ENCODE measurements at regions not wholly inside any gene's neighbourhood (a gene's known extent, or its start where the extent isn't known, plus 50 kb on each side); places are given as distances from the start of the nearest gene placed in this dataset.
"Not testable (repeated sequence)": the region's sequence is repeated elsewhere in the genome, so short reads cannot be mapped to it uniquely, and the experiment has no call there.

GRCh38 chr7:156046031-156046560 lies 233.8 kb upstream of the SHH start:
- Histone ChIP-seq H3K9me3 (ENCODE audit: control insufficient read depth, low read length) (peaks cover 8% of the 10 kb centered on the region), H3K36me3 (ENCODE audit: control insufficient read depth, insufficient read depth, low read length, severe bottlenecking) (no peaks in the 10 kb centered on the region), H3K4me1 (ENCODE audit: control insufficient read depth, insufficient read depth, low read length) (no peaks in the 10 kb centered on the region), H3K4me3 (ENCODE audit: low read length) (no peak overlapping the region), H3K9ac (ENCODE audit: low read length) (no peak overlapping the region), H3K27me3 (replicated peaks; ENCODE audit: control insufficient read depth, insufficient read depth, low read length) (no peaks in the 10 kb centered on the region)
- no peak for DNase-seq (ENCODE audit: low read depth)

GRCh38 chr7:156043416-156044178 lies 231.3 kb upstream of the SHH start:
- no peak for DNase-seq (ENCODE audit: low read depth)
- Histone ChIP-seq H3K4me1 (ENCODE audit: control insufficient read depth, insufficient read depth, low read length) (no peaks in the 10 kb centered on the region), H3K36me3 (ENCODE audit: control insufficient read depth, insufficient read depth, low read length, severe bottlenecking) (no peaks in the 10 kb centered on the region), H3K27me3 (replicated peaks; ENCODE audit: control insufficient read depth, insufficient read depth, low read length) (no peaks in the 10 kb centered on the region), H3K4me3 (ENCODE audit: low read length) (no peak overlapping the region), H3K9me3 (ENCODE audit: control insufficient read depth, low read length) (peaks cover 8% of the 10 kb centered on the region), H3K9ac (ENCODE audit: low read length) (no peak overlapping the region)

- Histone ChIP-seq H3K4me3 (ENCODE audit: low read length) (no peak overlapping the region), H3K27me3 (replicated peaks; ENCODE audit: control insufficient read depth, insufficient read depth, low read length) (peaks cover 4% of the 10 kb centered on the region), H3K9me3 (ENCODE audit: control insufficient read depth, low read length) (no peaks in the 10 kb centered on the region), H3K4me1 (ENCODE audit: control insufficient read depth, insufficient read depth, low read length) (no peaks in the 10 kb centered on the region), H3K36me3 (ENCODE audit: control insufficient read depth, insufficient read depth, low read length, severe bottlenecking) (no peaks in the 10 kb centered on the region), H3K9ac (ENCODE audit: low read length) (no peak overlapping the region)
- no peak for DNase-seq (ENCODE audit: low read depth)
Measured at GRCh38 chr7:156041398-156041797, 229.1 kb upstream of the SHH start.

GRCh38 chr7:156039971-156040677 lies 227.9 kb upstream of the SHH start:
- no peak overlapping the region for H3K9ac ChIP-seq (ENCODE audit: low read length)

GRCh38 chr7:156039194-156039593 lies 226.9 kb upstream of the SHH start:
- H3K9ac ChIP-seq (ENCODE audit: low read length): no peak overlapping the region
- H3K4me1 ChIP-seq (ENCODE audit: control insufficient read depth, insufficient read depth, low read length): no peaks in the 10 kb centered on the region
- DNase-seq (ENCODE audit: low read depth): no peak

More at GRCh38 chr7:156039971-156040677, 227.9 kb upstream of the SHH start:
- H3K9me3 ChIP-seq (ENCODE audit: control insufficient read depth, low read length): no peaks in the 10 kb centered on the region
- H3K36me3 ChIP-seq (ENCODE audit: control insufficient read depth, insufficient read depth, low read length, severe bottlenecking): no peaks in the 10 kb centered on the region
- H3K27me3 ChIP-seq (replicated peaks; ENCODE audit: control insufficient read depth, insufficient read depth, low read length): peaks cover 4% of the 10 kb centered on the region
- H3K4me1 ChIP-seq (ENCODE audit: control insufficient read depth, insufficient read depth, low read length): no peaks in the 10 kb centered on the region
- no peak for DNase-seq (ENCODE audit: low read depth)
- no peak overlapping the region for H3K4me3 ChIP-seq (ENCODE audit: low read length)

GRCh38 chr7:156038345-156038744 lies 226.1 kb upstream of the SHH start:
- Histone ChIP-seq H3K36me3 (ENCODE audit: control insufficient read depth, insufficient read depth, low read length, severe bottlenecking) (no peaks in the 10 kb centered on the region), H3K27me3 (replicated peaks; ENCODE audit: control insufficient read depth, insufficient read depth, low read length) (peaks cover 4% of the 10 kb centered on the region), H3K9ac (ENCODE audit: low read length) (no peak overlapping the region), H3K4me3 (ENCODE audit: low read length) (no peak overlapping the region), H3K9me3 (ENCODE audit: control insufficient read depth, low read length) (no peaks in the 10 kb centered on the region), H3K4me1 (ENCODE audit: control insufficient read depth, insufficient read depth, low read length) (no peaks in the 10 kb centered on the region)
- no peak for DNase-seq (ENCODE audit: low read depth)

More at GRCh38 chr7:156039194-156039593, 226.9 kb upstream of the SHH start:
- Histone ChIP-seq H3K36me3 (ENCODE audit: control insufficient read depth, insufficient read depth, low read length, severe bottlenecking) (no peaks in the 10 kb centered on the region), H3K27me3 (replicated peaks; ENCODE audit: control insufficient read depth, insufficient read depth, low read length) (peaks cover 4% of the 10 kb centered on the region), H3K4me3 (ENCODE audit: low read length) (no peak overlapping the region), H3K9me3 (ENCODE audit: control insufficient read depth, low read length) (no peaks in the 10 kb centered on the region)

- Histone ChIP-seq H3K4me3 (ENCODE audit: low read length) (no peak overlapping the region), H3K27me3 (replicated peaks; ENCODE audit: control insufficient read depth, insufficient read depth, low read length) (peaks cover 4% of the 10 kb centered on the region), H3K9ac (ENCODE audit: low read length) (no peak overlapping the region), H3K9me3 (ENCODE audit: control insufficient read depth, low read length) (no peaks in the 10 kb centered on the region), H3K36me3 (ENCODE audit: control insufficient read depth, insufficient read depth, low read length, severe bottlenecking) (no peaks in the 10 kb centered on the region), H3K4me1 (ENCODE audit: control insufficient read depth, insufficient read depth, low read length) (no peaks in the 10 kb centered on the region)
- DNase-seq (ENCODE audit: low read depth): no peak
Measured at GRCh38 chr7:156036153-156036552, 223.9 kb upstream of the SHH start.

- H3K27me3 ChIP-seq (replicated peaks; ENCODE audit: control insufficient read depth, insufficient read depth, low read length); H3K9ac ChIP-seq (ENCODE audit: low read length); H3K4me3 ChIP-seq (ENCODE audit: low read length); H3K36me3 ChIP-seq (ENCODE audit: control insufficient read depth, insufficient read depth, low read length, severe bottlenecking); H3K4me1 ChIP-seq (ENCODE audit: control insufficient read depth, insufficient read depth, low read length); H3K9me3 ChIP-seq (ENCODE audit: control insufficient read depth, low read length); DNase-seq (ENCODE audit: low read depth): not testable (repeated sequence)
Measured at GRCh38 chr7:156035387-156035786, 223.1 kb upstream of the SHH start.

GRCh38 chr7:156034397-156034796 lies 222.1 kb upstream of the SHH start:
- Histone ChIP-seq H3K9me3 (ENCODE audit: control insufficient read depth, low read length) (no peaks in the 10 kb centered on the region), H3K4me3 (ENCODE audit: low read length) (no peak overlapping the region), H3K27me3 (replicated peaks; ENCODE audit: control insufficient read depth, insufficient read depth, low read length) (peaks cover 7% of the 10 kb centered on the region), H3K9ac (ENCODE audit: low read length) (no peak overlapping the region), H3K4me1 (ENCODE audit: control insufficient read depth, insufficient read depth, low read length) (no peaks in the 10 kb centered on the region), H3K36me3 (ENCODE audit: control insufficient read depth, insufficient read depth, low read length, severe bottlenecking) (no peaks in the 10 kb centered on the region)
- no peak for DNase-seq (ENCODE audit: low read depth)

GRCh38 chr7:156032973-156033372 lies 220.7 kb upstream of the SHH start:
- no peak overlapping the region for H3K4me3 ChIP-seq (ENCODE audit: low read length)
- H3K36me3 ChIP-seq (ENCODE audit: control insufficient read depth, insufficient read depth, low read length, severe bottlenecking): no peaks in the 10 kb centered on the region
- H3K4me1 ChIP-seq (ENCODE audit: control insufficient read depth, insufficient read depth, low read length): no peaks in the 10 kb centered on the region
- H3K9ac ChIP-seq (ENCODE audit: low read length): no peak overlapping the region
- no peaks in the 10 kb centered on the region for H3K9me3 ChIP-seq (ENCODE audit: control insufficient read depth, low read length)
- peaks cover 3% of the 10 kb centered on the region for H3K27me3 ChIP-seq (replicated peaks; ENCODE audit: control insufficient read depth, insufficient read depth, low read length)
- no peak for DNase-seq (ENCODE audit: low read depth)

- Histone ChIP-seq H3K36me3 (ENCODE audit: control insufficient read depth, insufficient read depth, low read length, severe bottlenecking) (no peaks in the 10 kb centered on the region), H3K9me3 (ENCODE audit: control insufficient read depth, low read length) (no peaks in the 10 kb centered on the region), H3K4me1 (ENCODE audit: control insufficient read depth, insufficient read depth, low read length) (no peaks in the 10 kb centered on the region), H3K27me3 (replicated peaks; ENCODE audit: control insufficient read depth, insufficient read depth, low read length) (peaks cover 3% of the 10 kb centered on the region), H3K9ac (ENCODE audit: low read length) (no peak overlapping the region), H3K4me3 (ENCODE audit: low read length) (no peak overlapping the region)
- no peak for DNase-seq (ENCODE audit: low read depth)
Measured at GRCh38 chr7:156031679-156032478, 219.6 kb upstream of the SHH start.

Data from adipocyte (in vitro differentiated cells).